ENCODE measurements at regions not wholly inside any gene's neighbourhood (a gene's known extent, or its start where the extent isn't known, plus 50 kb on each side); places are given as distances from the start of the nearest gene placed in this dataset.

- DNase-seq (ENCODE audit: low spot score): no peak
Observed at GRCh38 chr14:76551906-76552305, 176.0 kb downstream of the ESRRB start.

GRCh38 chr14:76564471-76565422 is 188.8 kb downstream of the ESRRB start:
- peak; percentile 34 for DNase-seq (ENCODE audit: low spot score)

- DNase-seq (ENCODE audit: low spot score): no peak
Observed at GRCh38 chr14:76566439-76566838, 190.5 kb downstream of the ESRRB start.

GRCh38 chr14:76574416-76575095 is 186.7 kb upstream of the VASH1 start:
- no peak for DNase-seq (ENCODE audit: low spot score)

GRCh38 chr14:76575108-76575507 is 186.2 kb upstream of the VASH1 start:
- DNase-seq (ENCODE audit: low spot score): no peak

GRCh38 chr14:76576047-76576741 is 185.1 kb upstream of the VASH1 start:
- DNase-seq (ENCODE audit: low spot score): no peak

- DNase-seq (ENCODE audit: low spot score): no peak
Observed at GRCh38 chr14:76577090-76577489, 184.2 kb upstream of the VASH1 start.

GRCh38 chr14:76577837-76578236 is 183.4 kb upstream of the VASH1 start:
- no peak for DNase-seq (ENCODE audit: low spot score)

GRCh38 chr14:76580399-76580798 is 180.9 kb upstream of the VASH1 start:
- DNase-seq (ENCODE audit: low spot score): no peak

GRCh38 chr14:76580967-76581366 is 180.3 kb upstream of the VASH1 start:
- DNase-seq (ENCODE audit: low spot score): no peak

- no peak for DNase-seq (ENCODE audit: low spot score)
Observed at GRCh38 chr14:76581592-76581991, 179.7 kb upstream of the VASH1 start.

- DNase-seq (ENCODE audit: low spot score): no peak
Observed at GRCh38 chr14:76582447-76582846, 178.8 kb upstream of the VASH1 start.

GRCh38 chr14:76583174-76583573 is 178.1 kb upstream of the VASH1 start:
- DNase-seq (ENCODE audit: low spot score): no peak

- DNase-seq (ENCODE audit: low spot score): no peak
Observed at GRCh38 chr14:76583805-76584204, 177.5 kb upstream of the VASH1 start.

GRCh38 chr14:76584271-76584702 is 177.0 kb upstream of the VASH1 start:
- no peak for DNase-seq (ENCODE audit: low spot score)

GRCh38 chr14:76585616-76586015 is 175.7 kb upstream of the VASH1 start:
- no peak for DNase-seq (ENCODE audit: low spot score)

- DNase-seq (ENCODE audit: low spot score): no peak
Observed at GRCh38 chr14:76589246-76589645, 172.0 kb upstream of the VASH1 start.

GRCh38 chr14:76591266-76591665 is 170.0 kb upstream of the VASH1 start:
- no peak for DNase-seq (ENCODE audit: low spot score)

GRCh38 chr14:76595266-76595665 is 166.0 kb upstream of the VASH1 start:
- no peak for DNase-seq (ENCODE audit: low spot score)

- no peak for DNase-seq (ENCODE audit: low spot score)
Observed at GRCh38 chr14:76597387-76597786, 163.9 kb upstream of the VASH1 start.

- no peak for DNase-seq (ENCODE audit: low spot score)
Observed at GRCh38 chr14:76599141-76599540, 162.1 kb upstream of the VASH1 start.

- DNase-seq (ENCODE audit: low spot score): no peak
Observed at GRCh38 chr14:76599559-76600287, 161.5 kb upstream of the VASH1 start.
